Gastrocnemius medialis (tissue), 4 donors: ENCODE measurements at regions not wholly inside any gene's neighbourhood (a gene's known extent, or its start where the extent isn't known, plus 50 kb on each side); places are given as distances from the start of the nearest gene placed in this dataset.

Experiments
- POLR2A ChIP-seq, 2 donors: fragments of 450-650 bp; IDR thresholded peaks; one replicate each; pipeline ENCODE4 v1.6.1; 2017; ENCODE audit warnings: antibody characterized with exemption in 2 of 2, mild to moderate bottlenecking in 2 of 2, moderate library complexity in 2 of 2
- TF ChIP-seq, protein P1 (sequence below), 5 experiments: fragments of 450-650 bp in 3 of 5; fragments of 200-600 bp in 2 of 5; sonication (generic) in 2 of 5; IDR thresholded peaks in 4 of 5; conservative IDR thresholded peaks in 1 of 5; 1 replicate in 4 of 5; 2 replicates in 1 of 5; pipeline ENCODE4 v1.5.1; 2016 to 2019; ENCODE audit warnings: antibody characterized with exemption in 5 of 5, mild to moderate bottlenecking in 3 of 5, moderate library complexity in 3 of 5

DNA sequence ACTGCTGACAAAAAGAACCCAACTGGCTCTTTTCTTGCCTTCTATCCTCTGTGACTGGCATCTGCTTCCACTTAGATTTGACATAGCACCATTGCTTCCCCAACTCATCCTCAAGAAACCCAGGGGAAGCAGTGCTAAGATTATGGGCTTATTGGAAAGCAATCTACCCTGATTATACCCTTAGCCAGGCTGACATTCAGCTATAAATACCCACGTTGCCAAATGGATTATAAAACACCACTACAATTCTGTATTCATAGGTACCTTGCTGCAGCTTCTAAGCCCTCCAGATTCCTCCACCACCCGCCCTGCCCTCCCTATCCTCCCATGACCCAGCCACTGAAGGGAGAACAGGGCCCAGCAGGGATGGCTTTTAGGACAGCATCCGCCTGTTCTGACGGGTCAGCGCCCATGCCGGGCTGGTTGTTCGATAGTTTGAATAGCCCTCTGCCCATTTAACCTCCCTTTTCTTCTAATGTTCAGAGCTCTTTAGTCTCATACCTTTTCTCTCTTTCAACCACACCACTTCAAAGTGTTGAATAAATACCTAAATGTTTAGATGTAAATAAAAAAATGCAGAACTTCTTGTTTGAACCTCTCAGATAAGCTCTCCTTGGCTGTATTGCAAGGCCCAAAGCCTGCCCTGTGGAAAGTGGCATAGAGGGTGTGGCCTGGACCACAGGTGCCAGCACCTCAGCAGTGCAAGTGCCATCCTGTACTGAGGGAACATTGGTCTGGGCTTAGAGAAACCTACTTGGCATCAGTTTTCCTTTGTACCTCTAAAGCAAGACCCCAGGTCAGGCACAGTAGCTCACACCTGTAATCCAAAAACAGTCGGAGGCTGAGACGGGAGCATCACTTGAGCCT lies 86.6 kb upstream of the RGPD5 start:
- TF ChIP-seq, protein P1, sequence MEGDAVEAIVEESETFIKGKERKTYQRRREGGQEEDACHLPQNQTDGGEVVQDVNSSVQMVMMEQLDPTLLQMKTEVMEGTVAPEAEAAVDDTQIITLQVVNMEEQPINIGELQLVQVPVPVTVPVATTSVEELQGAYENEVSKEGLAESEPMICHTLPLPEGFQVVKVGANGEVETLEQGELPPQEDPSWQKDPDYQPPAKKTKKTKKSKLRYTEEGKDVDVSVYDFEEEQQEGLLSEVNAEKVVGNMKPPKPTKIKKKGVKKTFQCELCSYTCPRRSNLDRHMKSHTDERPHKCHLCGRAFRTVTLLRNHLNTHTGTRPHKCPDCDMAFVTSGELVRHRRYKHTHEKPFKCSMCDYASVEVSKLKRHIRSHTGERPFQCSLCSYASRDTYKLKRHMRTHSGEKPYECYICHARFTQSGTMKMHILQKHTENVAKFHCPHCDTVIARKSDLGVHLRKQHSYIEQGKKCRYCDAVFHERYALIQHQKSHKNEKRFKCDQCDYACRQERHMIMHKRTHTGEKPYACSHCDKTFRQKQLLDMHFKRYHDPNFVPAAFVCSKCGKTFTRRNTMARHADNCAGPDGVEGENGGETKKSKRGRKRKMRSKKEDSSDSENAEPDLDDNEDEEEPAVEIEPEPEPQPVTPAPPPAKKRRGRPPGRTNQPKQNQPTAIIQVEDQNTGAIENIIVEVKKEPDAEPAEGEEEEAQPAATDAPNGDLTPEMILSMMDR (IDR thresholded peaks at IDR 0.05 in 4 of 5, conservative IDR thresholded peaks at IDR 0.05 in 1 of 5) = no peak
- no peak for TF ChIP-seq POLR2A (IDR thresholded peaks at IDR 0.05)
